ENCODE measurements at regions not wholly inside any gene's neighbourhood (a gene's known extent, or its start where the extent isn't known, plus 50 kb on each side); places are given as distances from the start of the nearest gene placed in this dataset.

DNA sequence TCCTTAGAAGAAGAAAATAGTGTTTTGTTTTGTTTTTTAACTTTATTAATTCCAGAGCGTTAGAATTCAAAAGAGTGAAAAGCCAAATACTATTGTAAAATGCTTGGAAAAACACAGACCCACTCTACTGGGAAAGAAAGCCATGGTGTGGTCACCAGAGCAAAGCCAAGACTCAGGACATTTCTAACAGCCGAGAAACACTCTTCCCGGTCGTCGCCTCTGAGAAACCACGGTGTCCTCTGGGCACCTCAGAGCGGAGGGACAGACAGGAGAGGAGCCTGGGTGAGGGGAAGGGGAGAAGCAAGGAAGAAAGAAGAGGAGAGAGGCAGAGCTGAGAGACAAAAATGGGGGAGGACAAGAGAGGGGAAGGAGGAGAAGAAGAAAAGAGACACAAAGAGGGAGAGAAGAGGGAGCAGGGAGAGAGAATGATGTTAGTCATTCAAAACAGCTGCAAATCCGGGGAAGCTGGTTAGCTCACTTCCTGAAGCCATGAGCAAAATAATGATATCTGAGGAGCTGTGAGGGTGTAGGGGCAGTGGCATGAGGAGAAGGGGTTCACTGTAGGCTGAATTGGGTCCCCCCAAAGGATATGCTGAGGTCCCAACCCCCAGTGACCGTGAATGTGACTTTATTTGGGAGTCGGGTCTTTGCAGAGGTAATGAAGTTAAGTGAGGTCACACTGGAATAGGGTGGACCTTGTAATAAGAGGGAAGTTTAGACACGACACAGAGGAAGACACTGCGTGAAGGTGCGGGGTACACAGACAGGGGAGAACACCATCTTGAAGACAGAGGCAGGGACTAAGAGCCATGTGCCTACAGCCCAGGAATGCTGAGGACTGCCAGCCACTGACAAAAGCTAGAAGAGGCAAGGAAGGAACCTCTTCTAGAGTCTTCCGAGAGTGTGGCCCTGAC is 58.2 kb upstream of the DMRTB1 start:
- H3K36me3 Mint-ChIP-seq (ENCODE audit: unreplicated experiment) = no peaks in the 10 kb centered on the region
- no peak overlapping the region for H3K4me3 Mint-ChIP-seq (ENCODE audit: unreplicated experiment)
- H3K9me3 Mint-ChIP-seq (ENCODE audit: unreplicated experiment) = no peaks in the 10 kb centered on the region
- TF ChIP-seq, protein P1, sequence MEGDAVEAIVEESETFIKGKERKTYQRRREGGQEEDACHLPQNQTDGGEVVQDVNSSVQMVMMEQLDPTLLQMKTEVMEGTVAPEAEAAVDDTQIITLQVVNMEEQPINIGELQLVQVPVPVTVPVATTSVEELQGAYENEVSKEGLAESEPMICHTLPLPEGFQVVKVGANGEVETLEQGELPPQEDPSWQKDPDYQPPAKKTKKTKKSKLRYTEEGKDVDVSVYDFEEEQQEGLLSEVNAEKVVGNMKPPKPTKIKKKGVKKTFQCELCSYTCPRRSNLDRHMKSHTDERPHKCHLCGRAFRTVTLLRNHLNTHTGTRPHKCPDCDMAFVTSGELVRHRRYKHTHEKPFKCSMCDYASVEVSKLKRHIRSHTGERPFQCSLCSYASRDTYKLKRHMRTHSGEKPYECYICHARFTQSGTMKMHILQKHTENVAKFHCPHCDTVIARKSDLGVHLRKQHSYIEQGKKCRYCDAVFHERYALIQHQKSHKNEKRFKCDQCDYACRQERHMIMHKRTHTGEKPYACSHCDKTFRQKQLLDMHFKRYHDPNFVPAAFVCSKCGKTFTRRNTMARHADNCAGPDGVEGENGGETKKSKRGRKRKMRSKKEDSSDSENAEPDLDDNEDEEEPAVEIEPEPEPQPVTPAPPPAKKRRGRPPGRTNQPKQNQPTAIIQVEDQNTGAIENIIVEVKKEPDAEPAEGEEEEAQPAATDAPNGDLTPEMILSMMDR (IDR thresholded peaks at IDR 0.05) = no peak
- H3K27me3 Mint-ChIP-seq (ENCODE audit: unreplicated experiment) = peaks cover 31% of the 10 kb centered on the region
- H3K27ac Mint-ChIP-seq (ENCODE audit: unreplicated experiment) = no peak overlapping the region
- DNase-seq (ENCODE audit: extremely low spot score, unreplicated experiment) = peak; percentile 42
- no peaks in the 10 kb centered on the region for H3K4me1 Mint-ChIP-seq (ENCODE audit: unreplicated experiment)

DNA sequence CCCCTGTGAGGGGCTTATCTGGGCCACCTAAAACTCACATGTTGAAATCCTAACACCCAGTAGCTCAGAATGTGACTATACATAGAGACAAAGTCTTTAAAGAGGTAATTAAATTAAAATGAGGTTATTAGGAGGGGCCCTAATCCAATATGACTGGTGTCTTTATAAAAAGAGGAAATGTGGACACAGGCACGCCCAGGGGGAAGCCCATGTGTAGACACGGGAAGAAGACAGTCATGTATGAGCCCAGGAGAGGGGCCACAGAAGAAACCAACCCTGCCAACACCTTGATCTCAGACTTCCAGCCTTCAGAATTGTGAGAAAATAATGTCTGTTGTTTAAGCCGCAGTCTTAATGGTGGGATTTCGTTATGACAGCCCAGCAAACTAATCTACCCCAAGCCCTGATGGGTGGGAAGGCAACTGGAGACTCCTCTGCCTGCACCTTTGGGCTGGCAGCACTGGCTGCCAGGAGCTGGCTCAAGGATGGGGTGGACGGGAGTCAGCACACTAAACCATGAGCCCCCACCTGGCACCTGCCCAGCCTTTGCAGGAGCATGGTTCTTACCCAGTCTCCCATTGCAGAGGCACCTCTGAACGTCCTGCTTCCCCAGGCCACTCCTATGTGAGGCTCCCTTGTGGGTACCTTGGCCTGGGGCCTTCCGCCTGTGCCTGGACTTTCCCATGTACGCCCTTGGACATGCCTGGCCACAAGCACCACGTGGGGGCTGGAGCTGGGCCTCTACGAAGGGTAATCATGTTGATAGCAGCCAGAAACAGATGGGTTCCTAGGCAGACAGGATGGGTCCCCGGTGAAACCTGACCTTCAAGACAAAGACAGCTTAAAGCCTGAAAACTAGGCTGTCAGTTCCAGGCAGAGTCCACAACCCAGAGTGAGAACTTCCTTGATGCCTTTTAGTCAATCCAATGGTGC is 57.1 kb upstream of the DMRTB1 start:
- no peak overlapping the region for H3K27ac Mint-ChIP-seq (ENCODE audit: unreplicated experiment)
- TF ChIP-seq, protein P1 (IDR thresholded peaks at IDR 0.05) = no peak
- DNase-seq (ENCODE audit: extremely low spot score, unreplicated experiment) = peak; percentile 80
- H3K27me3 Mint-ChIP-seq (ENCODE audit: unreplicated experiment) = peaks cover 29% of the 10 kb centered on the region
- H3K4me1 Mint-ChIP-seq (ENCODE audit: unreplicated experiment) = no peaks in the 10 kb centered on the region
- no peak overlapping the region for H3K4me3 Mint-ChIP-seq (ENCODE audit: unreplicated experiment)
- no peaks in the 10 kb centered on the region for H3K36me3 Mint-ChIP-seq (ENCODE audit: unreplicated experiment)
- H3K9me3 Mint-ChIP-seq (ENCODE audit: unreplicated experiment) = no peaks in the 10 kb centered on the region

DNA sequence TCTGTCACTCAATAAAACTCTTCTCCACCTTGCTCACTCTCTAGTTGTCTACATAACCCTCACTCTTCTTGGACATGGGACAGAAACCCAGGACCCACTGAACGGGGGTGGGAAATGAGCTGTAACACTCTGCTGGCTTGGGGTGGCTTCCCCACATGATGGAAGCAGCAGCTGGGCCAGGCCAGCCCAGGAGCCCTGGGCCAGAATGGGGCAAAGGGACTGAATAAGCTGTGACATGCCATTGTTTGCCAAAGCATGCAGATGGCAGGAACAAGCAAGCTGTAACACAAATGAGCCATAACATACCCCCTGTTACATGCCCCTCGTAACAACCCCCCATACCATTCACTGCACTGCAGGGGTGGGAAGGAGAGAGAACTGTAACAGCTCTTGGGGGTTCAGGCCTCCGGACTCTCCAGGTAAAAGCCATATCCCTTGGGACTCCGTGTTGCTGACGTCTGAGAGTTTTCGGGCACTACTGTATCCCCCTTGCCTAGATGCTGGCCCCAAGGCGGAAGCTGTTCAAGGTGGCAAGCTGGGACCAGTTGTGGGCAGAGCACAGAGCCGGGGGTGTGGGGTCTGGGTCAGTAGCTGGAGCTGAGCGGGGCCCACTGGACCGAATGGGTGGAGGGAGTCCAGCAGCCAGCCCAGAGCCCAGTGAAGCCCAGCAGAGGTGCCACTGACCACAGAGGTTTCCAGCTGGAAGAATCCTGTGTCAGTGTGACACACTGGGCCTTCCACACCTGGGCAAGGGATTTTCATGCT is 56.1 kb upstream of the DMRTB1 start:
- DNase-seq (ENCODE audit: extremely low spot score, unreplicated experiment) = peak; percentile 74
- H3K9me3 Mint-ChIP-seq (ENCODE audit: unreplicated experiment) = no peaks in the 10 kb centered on the region
- no peaks in the 10 kb centered on the region for H3K36me3 Mint-ChIP-seq (ENCODE audit: unreplicated experiment)
- H3K27me3 Mint-ChIP-seq (ENCODE audit: unreplicated experiment) = peaks cover 37% of the 10 kb centered on the region
- H3K4me1 Mint-ChIP-seq (ENCODE audit: unreplicated experiment) = no peaks in the 10 kb centered on the region
- H3K4me3 Mint-ChIP-seq (ENCODE audit: unreplicated experiment) = no peak overlapping the region
- no peak overlapping the region for H3K27ac Mint-ChIP-seq (ENCODE audit: unreplicated experiment)
- TF ChIP-seq, protein P1 (IDR thresholded peaks at IDR 0.05) = no peak

DNA sequence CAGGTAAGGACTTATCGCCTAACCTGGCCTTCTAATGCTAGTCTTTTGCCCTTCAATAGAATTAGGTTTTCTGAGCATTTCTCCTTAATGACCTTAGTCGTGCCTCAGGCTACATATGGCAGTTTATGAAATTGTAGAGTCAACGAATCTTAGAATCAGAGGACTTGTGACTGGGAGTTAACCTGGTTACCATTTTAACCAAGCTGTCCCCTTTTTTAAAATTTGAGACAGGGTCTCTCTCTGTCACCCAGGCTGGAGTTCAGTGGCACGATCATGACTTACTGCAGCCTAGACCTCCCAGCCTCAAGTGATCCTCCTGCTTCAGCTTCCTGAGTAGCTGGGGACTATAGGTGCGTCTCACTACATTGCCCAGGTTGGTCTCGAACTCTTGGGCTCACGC is 53.5 kb upstream of the DMRTB1 start:
- TF ChIP-seq, protein P1 (IDR thresholded peaks at IDR 0.05) = no peak
- Mint-ChIP-seq H3K4me1 (ENCODE audit: unreplicated experiment) (peaks cover 13% of the 10 kb centered on the region), H3K9me3 (ENCODE audit: unreplicated experiment) (no peaks in the 10 kb centered on the region), H3K27me3 (ENCODE audit: unreplicated experiment) (peaks cover 45% of the 10 kb centered on the region), H3K27ac (ENCODE audit: unreplicated experiment) (no peak overlapping the region), H3K36me3 (ENCODE audit: unreplicated experiment) (no peaks in the 10 kb centered on the region), H3K4me3 (ENCODE audit: unreplicated experiment) (no peak overlapping the region)
- peak; percentile 15 for DNase-seq (ENCODE audit: extremely low spot score, unreplicated experiment)

All from osteocyte (in vitro differentiated cells).